ENCODE measurements at regions not wholly inside any gene's neighbourhood (a gene's known extent, or its start where the extent isn't known, plus 50 kb on each side); places are given as distances from the start of the nearest gene placed in this dataset.

GRCh38 chr2:6441800-6442199 is 423.9 kb downstream of the CMPK2 start (continued):
- TF ChIP-seq JUN (IDR thresholded peaks at IDR 0.05; ENCODE audit: low read depth, low read length), result no peak

All from H1 (cell line).